ENCODE measurements at regions not wholly inside any gene's neighbourhood (a gene's known extent, or its start where the extent isn't known, plus 50 kb on each side); places are given as distances from the start of the nearest gene placed in this dataset.

- intact Hi-C loops (cut with DNase I): no loop called here
- H3K4me1 ChIP-seq (ENCODE audit: control insufficient read depth in 2 of 3, insufficient read depth in 2 of 3, low read depth in 1 of 3, low read length in 3 of 3): peaks cover 0 to 5% (median 4%) of the 10 kb centered on the region in 3 donors
- FAIRE-seq: no peak
- no peaks in the 10 kb centered on the region for H3K36me3 ChIP-seq (ENCODE audit: control insufficient read depth in 2 of 3, insufficient read depth in 3 of 3, low read length in 3 of 3)
- H3K4me3 ChIP-seq (ENCODE audit: low read length in 3 of 3): no peak overlapping the region
- peaks cover 0 to 10% (median 0%) of the 10 kb centered on the region in 3 donors for H3K9me3 ChIP-seq (ENCODE audit: control insufficient read depth in 2 of 3, insufficient read depth in 1 of 3, low read length in 3 of 3)
- no peak overlapping the region for H3K27ac ChIP-seq (ENCODE audit: low read depth in 2 of 2, low read length in 2 of 2)
- H3K27me3 ChIP-seq (ENCODE audit: control insufficient read depth, insufficient read depth, low read length): no peaks in the 10 kb centered on the region
- TF ChIP-seq CTCF (IDR thresholded peaks at IDR 0.05; ENCODE audit: borderline replicate concordance, extremely low read depth, insufficient read depth): no peak
- no peak overlapping the region for H3K9ac ChIP-seq (ENCODE audit: low read length in 3 of 3)
- no peak for DNase-seq
Observed at GRCh38 chr2:120531863-120532600, 186.1 kb downstream of the INHBB start.

- no peaks in the 10 kb centered on the region for H3K27me3 ChIP-seq (ENCODE audit: control insufficient read depth, insufficient read depth, low read length)
- no peak overlapping the region for H3K9ac ChIP-seq (ENCODE audit: low read length in 3 of 3)
- peaks cover 0 to 3% (median 0%) of the 10 kb centered on the region in 3 donors for H3K4me1 ChIP-seq (ENCODE audit: control insufficient read depth in 2 of 3, insufficient read depth in 2 of 3, low read depth in 1 of 3, low read length in 3 of 3)
- peaks cover 0 to 10% (median 0%) of the 10 kb centered on the region in 3 donors for H3K9me3 ChIP-seq (ENCODE audit: control insufficient read depth in 2 of 3, insufficient read depth in 1 of 3, low read length in 3 of 3)
- H3K36me3 ChIP-seq (ENCODE audit: control insufficient read depth in 2 of 3, insufficient read depth in 3 of 3, low read length in 3 of 3): no peaks in the 10 kb centered on the region
- DNase-seq (no peak), FAIRE-seq (no peak)
- no peak overlapping the region for H3K27ac ChIP-seq (ENCODE audit: low read depth in 2 of 2, low read length in 2 of 2)
- no peak for TF ChIP-seq CTCF (IDR thresholded peaks at IDR 0.05; ENCODE audit: borderline replicate concordance, extremely low read depth, insufficient read depth)
- intact Hi-C loops (cut with DNase I): no loop called here
- H3K4me3 ChIP-seq (ENCODE audit: low read length in 3 of 3): no peak overlapping the region
Observed at GRCh38 chr2:120533625-120534024, 187.7 kb downstream of the INHBB start.

- Histone ChIP-seq H3K9me3 (ENCODE audit: control insufficient read depth in 2 of 3, insufficient read depth in 1 of 3, low read length in 3 of 3) (peaks cover 0 to 10% (median 0%) of the 10 kb centered on the region in 3 donors), H3K4me3 (ENCODE audit: low read length in 3 of 3) (no peak overlapping the region), H3K27me3 (ENCODE audit: control insufficient read depth, insufficient read depth, low read length) (no peaks in the 10 kb centered on the region), H3K9ac (ENCODE audit: low read length in 3 of 3) (no peak overlapping the region), H3K4me1 (ENCODE audit: control insufficient read depth in 2 of 3, insufficient read depth in 2 of 3, low read depth in 1 of 3, low read length in 3 of 3) (peaks cover 0 to 4% (median 3%) of the 10 kb centered on the region in 3 donors), H3K27ac (ENCODE audit: low read depth in 2 of 2, low read length in 2 of 2) (no peak overlapping the region), H3K36me3 (ENCODE audit: control insufficient read depth in 2 of 3, insufficient read depth in 3 of 3, low read length in 3 of 3) (no peaks in the 10 kb centered on the region)
- FAIRE-seq (no peak), DNase-seq (no peak)
- no peak for TF ChIP-seq CTCF (IDR thresholded peaks at IDR 0.05; ENCODE audit: borderline replicate concordance, extremely low read depth, insufficient read depth)
- intact Hi-C loops (cut with DNase I): no loop called here
Observed at GRCh38 chr2:120534457-120534856, 188.5 kb downstream of the INHBB start.

Data from kidney (tissue), 13 donors.